Stimulated activated CD8-positive, alpha-beta memory T cell treated with anti-CD3 and anti-CD28 coated beads, Interleukin-12 subunit alpha, Interleukin-12 subunit beta, amount 100 ng/mL, for 4 hours (primary cell): ENCODE measurements at regions not wholly inside any gene's neighbourhood (a gene's known extent, or its start where the extent isn't known, plus 50 kb on each side); places are given as distances from the start of the nearest gene placed in this dataset.
"Not testable (repeated sequence)": the region's sequence is repeated elsewhere in the genome, so short reads cannot be mapped to it uniquely, and the experiment has no call there.

Experiments used
- DNase-seq: peaks from one replicate; pipeline ENCODE4 v3.0.0-alpha.2; 2020; ENCODE audit warnings: low read depth

GRCh38 chr1:144140243-144140642 lies 168.5 kb upstream of the FAM72C start:
- DNase-seq = not testable (repeated sequence)

DNA sequence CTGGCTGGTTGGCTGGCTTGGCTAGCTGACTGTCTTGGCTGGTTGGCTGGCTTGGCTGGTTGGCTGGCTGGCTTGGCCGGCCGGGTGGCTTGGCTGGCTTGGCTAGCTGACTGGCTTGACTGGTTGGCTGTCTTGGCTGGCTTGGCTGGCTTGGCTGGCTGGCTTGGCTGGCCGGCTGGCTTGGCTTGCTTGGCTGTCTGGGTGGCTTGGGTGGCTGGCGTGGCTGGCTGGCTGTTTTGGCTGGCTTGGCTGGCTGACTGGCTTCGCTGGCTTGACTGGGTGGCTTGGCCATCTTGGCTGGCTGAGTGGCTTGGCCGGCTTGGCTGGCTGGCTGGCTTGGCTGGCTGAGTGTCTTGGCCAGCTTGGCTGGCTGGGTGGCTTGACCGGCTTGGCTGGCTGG lies 133.2 kb upstream of the FAM72C start:
- DNase-seq = not testable (repeated sequence)

DNA sequence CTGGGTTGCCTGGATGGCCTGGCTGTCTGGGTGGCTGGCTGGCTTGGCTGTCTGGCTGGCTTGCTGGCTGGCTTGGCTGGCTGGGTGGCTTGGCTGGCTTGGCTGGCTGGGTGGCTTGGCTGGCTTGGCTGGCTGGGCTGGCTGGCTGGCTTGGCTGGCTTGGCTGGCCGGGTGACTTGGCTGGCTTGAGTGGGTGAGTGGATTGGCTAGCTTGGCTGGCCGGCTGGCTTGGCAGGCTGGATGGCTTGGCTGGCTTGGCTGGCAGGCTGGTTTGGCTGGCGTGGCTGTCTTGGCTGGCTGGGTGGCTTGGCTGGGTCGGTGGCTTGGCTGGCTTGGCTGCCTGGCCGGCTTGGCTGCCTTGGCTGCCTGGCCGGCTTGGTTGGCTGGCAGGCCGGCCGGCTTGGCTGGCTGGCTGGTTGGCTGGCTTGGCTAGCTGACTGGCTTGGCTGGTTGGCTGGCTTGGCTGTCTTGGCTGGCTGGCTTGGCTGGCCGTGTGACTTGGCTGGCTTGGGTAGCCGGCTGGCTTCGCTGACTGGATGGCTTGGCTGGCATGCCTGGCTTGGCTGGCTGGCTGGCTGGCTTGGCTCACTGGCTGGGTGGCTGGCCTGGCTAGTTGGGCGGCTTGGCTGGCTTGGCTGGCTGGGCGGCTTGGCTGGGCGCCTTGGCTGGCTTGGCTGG lies 132.4 kb upstream of the FAM72C start:
- DNase-seq = peak; percentile 24

GRCh38 chr1:144103156-144103880 lies 131.5 kb upstream of the FAM72C start:
- peak; percentile 30 for DNase-seq

- not testable (repeated sequence) for DNase-seq
Observed at GRCh38 chr1:144102046-144102745, 130.4 kb upstream of the FAM72C start.

GRCh38 chr1:144101397-144102045 lies 129.7 kb upstream of the FAM72C start:
- DNase-seq = no peak

- DNase-seq = peak; percentile 47
Observed at GRCh38 chr1:144077167-144077841, 105.5 kb upstream of the FAM72C start.

DNA sequence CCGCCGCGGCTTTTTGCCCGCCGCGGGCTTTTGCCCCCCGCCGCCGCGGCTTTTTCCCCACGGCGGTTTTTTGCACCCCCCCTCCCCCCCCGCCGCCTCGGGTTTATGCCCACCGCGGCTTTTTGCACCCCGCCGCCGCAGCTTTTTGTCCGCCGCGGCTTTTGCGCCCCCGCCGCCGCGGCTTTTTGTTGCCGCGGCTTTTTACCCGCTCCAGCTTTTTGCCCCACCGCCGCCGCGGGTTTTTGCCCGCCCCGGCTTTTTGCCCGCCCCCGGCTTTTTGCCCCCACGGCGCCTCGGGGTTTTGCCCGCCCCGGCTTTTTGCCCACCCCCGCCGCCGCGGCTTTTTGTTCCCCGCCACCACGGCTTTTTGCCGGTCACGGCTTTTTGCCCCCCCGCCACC lies 104.9 kb upstream of the FAM72C start:
- DNase-seq = peak; percentile 32

- not testable (repeated sequence) for DNase-seq
Observed at GRCh38 chr1:144070394-144071053, 98.7 kb upstream of the FAM72C start.

GRCh38 chr1:144067042-144067441 lies 95.3 kb upstream of the FAM72C start:
- not testable (repeated sequence) for DNase-seq

DNA sequence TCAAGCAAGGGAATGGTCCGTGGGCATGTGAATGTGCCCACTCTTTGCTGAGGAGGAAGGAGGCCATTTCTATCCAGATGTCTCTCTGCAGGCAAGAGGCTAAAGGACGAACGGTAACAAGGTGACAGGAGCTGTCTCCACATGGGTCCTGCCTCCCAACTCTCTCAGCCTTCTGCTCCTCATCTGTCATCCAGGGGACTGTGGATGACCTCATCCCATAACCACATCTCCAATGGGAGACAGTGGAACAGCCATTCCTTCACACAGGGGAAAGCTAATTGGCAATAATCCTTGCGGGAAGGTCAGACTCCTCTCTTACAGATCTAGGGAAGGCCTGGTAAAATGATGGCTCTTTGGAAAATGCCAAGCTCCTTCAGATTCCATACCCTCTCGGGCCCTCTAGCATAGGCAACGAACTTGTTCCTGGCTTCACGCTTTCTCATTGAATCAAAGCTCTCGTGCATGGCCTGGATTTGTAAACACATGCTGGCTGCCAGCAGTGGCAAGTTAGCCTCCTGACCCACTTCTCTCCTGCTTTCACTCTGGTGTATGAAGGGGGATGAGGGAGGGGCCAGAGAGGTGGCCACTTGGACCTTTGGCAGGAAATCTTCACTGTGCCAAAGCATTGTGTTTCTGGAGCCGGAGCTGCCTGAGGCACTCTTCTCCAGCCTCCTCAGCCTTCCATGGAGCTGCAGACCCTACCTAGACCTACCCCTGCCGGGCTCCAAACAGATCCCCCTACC lies 94.5 kb upstream of the FAM72C start:
- not testable (repeated sequence) for DNase-seq

DNA sequence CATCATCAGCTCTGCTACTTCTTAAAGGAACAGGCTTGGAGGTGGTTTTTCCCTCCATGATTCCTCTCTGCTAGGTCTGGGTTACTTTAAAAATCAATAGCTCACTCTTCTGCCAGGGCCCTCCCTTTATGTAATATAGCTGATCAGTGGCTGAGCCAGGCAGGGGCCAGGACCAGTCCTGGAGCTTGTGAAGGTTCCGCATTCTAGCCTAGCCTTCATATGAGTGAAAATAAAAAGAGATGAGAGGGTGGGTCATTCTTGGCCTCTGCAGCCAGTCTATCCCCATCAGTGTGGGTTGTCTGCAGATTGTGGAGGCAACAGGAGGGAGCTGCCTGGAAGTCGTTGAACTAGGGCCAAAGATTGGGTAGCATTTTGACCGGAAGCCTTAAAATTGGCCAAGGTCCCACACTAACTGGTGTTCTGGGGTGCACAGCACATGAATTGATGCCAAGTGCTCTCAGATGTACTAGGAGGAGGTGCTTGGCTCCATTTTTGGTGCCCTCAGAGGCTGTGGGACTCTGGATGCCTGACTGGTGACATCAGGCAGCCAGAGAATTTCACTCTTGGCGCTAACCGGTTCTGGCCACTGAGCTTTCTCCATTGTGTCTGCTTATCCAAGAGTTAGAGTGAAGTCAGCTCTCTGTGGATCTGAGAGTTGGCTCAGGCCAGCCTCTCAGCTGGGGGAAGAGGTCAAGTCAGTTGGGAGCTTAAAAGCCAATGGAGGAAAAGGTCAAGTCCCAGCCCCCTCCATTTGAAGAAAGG lies 93.7 kb upstream of the FAM72C start:
- DNase-seq = not testable (repeated sequence)

GRCh38 chr1:144049365-144049764 lies 77.6 kb upstream of the FAM72C start:
- DNase-seq = not testable (repeated sequence)

DNA sequence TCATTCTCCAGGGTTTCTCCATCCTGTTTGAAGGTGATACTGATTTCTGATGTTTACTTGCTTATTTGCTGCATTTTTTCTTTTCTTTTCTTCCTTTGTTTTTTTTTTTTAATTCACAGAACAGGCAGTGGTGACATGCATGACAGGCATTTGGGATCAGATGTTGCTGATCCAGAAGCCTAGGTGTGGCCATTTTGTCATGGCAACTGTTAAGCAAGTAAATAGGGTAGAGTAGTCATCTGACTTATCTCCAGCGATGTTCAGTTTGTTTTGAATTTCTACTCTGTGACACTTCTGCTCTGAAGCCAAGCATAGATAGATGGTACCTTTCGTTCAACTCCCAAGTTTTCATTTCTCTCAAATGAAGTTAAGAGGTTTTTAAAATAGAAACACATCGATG lies 74.9 kb upstream of the FAM72C start:
- DNase-seq = not testable (repeated sequence)

GRCh38 chr1:144045751-144046546 lies 74.2 kb upstream of the FAM72C start:
- DNase-seq = peak; percentile 0

DNA sequence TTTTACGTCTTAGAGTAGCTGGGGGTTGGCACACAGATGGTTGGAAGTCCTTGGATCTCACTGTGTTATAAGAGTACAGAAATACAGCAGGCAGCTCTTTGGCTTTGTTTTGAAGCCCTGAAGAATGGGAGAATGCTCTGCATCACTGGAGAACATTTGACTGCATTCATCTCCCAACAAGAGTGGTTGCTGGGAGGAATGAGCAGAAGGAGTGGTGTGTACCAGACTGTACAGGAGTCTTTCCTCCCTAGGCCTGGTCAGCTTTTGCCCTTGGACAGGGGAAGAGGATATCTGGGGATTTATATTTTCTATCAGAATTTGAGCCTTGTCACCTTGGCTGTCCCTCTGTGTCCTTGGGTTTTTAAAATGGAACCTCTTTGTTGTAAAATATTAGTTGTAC lies 70.5 kb upstream of the FAM72C start:
- not testable (repeated sequence) for DNase-seq

GRCh38 chr1:144040293-144040692 lies 68.5 kb upstream of the FAM72C start:
- DNase-seq = not testable (repeated sequence)

DNA sequence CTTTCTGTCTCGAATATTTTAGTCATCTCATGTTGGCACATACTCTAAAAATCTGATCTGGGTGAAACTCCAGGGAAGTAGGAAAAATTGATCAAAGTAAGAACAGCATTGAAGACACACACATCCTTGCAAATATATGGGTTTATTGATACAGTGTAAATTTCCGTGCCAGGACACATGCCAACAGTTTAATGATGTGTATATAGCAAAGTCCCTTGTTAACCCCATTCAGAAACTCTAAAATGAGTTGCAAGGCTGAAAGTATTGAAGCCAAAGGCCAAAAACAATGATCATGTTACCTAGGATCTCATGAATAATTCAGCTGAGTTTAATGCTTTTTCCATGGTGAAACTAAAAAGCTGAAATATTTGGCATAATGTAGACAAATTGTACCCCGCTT lies 62.3 kb upstream of the FAM72C start:
- DNase-seq = not testable (repeated sequence)

DNA sequence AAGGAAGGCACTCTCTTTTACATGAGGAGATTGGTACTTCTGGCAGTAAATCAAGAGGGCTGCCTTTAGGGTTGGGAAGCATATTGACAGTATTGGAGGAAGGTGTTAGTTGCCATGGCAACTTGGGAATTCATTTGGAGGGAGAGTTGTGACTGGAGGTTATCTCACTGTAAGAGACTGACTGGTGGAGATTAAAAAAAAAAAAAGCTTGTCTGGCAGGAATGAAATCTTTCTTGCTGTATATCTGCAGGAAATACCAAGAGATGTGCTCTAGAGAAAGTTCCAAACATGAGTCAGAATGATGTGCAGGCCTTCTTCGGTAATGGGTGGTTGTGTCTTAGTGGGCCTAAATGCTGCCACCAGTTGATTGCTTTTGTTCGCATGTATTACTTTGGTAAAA lies 59.8 kb upstream of the FAM72C start:
- not testable (repeated sequence) for DNase-seq
